ENCODE measurements at regions not wholly inside any gene's neighbourhood (a gene's known extent, or its start where the extent isn't known, plus 50 kb on each side); places are given as distances from the start of the nearest gene placed in this dataset.

GRCh38 chr13:112225429-112226090 is 150.6 kb upstream of the SPACA7 start:
- no peak for DNase-seq

- DNase-seq = no peak
Observed at GRCh38 chr13:112226320-112227002, 149.7 kb upstream of the SPACA7 start.

GRCh38 chr13:112227031-112227430 is 149.1 kb upstream of the SPACA7 start:
- DNase-seq = no peak

- no peak for DNase-seq
Observed at GRCh38 chr13:112229445-112229844, 146.7 kb upstream of the SPACA7 start.

GRCh38 chr13:112229992-112230872 is 145.9 kb upstream of the SPACA7 start:
- DNase-seq = no peak

GRCh38 chr13:112231451-112232083 is 144.6 kb upstream of the SPACA7 start:
- no peak for DNase-seq

GRCh38 chr13:112233256-112233655 is 142.9 kb upstream of the SPACA7 start:
- no peak for DNase-seq

- DNase-seq = no peak
Observed at GRCh38 chr13:112233716-112234115, 142.4 kb upstream of the SPACA7 start.

- no peak for DNase-seq
Observed at GRCh38 chr13:112234131-112234875, 141.9 kb upstream of the SPACA7 start.

- DNase-seq = no peak
Observed at GRCh38 chr13:112236016-112236415, 140.1 kb upstream of the SPACA7 start.

GRCh38 chr13:112236539-112237197 is 139.5 kb upstream of the SPACA7 start:
- no peak for DNase-seq

- no peak for DNase-seq
Observed at GRCh38 chr13:112238436-112238995, 137.6 kb upstream of the SPACA7 start.

GRCh38 chr13:112240076-112240475 is 136.1 kb upstream of the SPACA7 start:
- DNase-seq = no peak

GRCh38 chr13:112241288-112241687 is 134.9 kb upstream of the SPACA7 start:
- DNase-seq = no peak

- DNase-seq = no peak
Observed at GRCh38 chr13:112242777-112243176, 133.4 kb upstream of the SPACA7 start.

- no peak for DNase-seq
Observed at GRCh38 chr13:112244061-112244460, 132.1 kb upstream of the SPACA7 start.

- DNase-seq = no peak
Observed at GRCh38 chr13:112244495-112245177, 131.5 kb upstream of the SPACA7 start.

GRCh38 chr13:112245179-112245724 is 130.9 kb upstream of the SPACA7 start:
- DNase-seq = no peak

- no peak for DNase-seq
Observed at GRCh38 chr13:112245989-112246388, 130.2 kb upstream of the SPACA7 start.

GRCh38 chr13:112246731-112247470 is 129.3 kb upstream of the SPACA7 start:
- no peak for DNase-seq

Measured in NCI-H2171 (cell line).